ENCODE measurements at regions not wholly inside any gene's neighbourhood (a gene's known extent, or its start where the extent isn't known, plus 50 kb on each side); places are given as distances from the start of the nearest gene placed in this dataset.
A peak's percentile ranks its signal among the peaks of the same experiment; 100 is the strongest.

DNA sequence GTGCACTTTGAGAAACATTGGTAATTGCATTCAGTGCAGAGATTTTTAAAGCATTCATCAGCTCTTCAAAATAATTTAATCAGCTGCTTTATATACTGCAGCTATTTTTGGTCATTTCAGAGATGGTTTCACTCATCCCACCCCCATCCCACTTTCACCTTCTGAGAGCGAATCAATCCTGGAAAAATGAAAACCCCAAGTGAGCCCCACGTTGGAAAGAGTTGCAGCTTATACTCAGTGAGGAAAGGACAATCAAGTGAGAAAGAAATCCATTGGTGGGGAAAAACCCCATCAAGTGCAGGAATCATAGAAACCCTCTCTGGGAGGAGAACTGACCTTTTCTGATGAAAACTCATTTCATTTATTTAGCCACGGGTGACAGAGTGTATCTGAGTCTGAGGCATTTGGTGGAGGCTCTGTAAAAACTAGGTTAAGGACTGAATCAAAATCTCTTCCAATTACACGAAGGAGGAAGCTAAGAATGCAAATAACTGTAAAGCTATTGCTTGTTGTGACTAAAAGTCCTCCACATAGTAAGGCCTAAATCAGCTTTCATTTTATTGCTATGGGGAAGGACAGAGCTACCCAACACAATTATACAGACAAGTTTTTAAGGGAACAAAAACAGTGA lies 240.4 kb upstream of the PGRMC2 start:
- Histone ChIP-seq H3K14ac (replicated peaks; ENCODE audit: low read depth, low read length) (peak overlapping the region; percentile 52), H3K27ac (ENCODE audit: insufficient read depth, low read length) (peak overlapping the region; percentile 97; the same call in 1 of the 2 replicates), H3K9me3 (ENCODE audit: control insufficient read depth, insufficient read depth, low read length) (no peaks in the 10 kb centered on the region), H3K18ac (ENCODE audit: low read depth, low read length) (peak overlapping the region; percentile 94), H3K4ac (ENCODE audit: low read depth, low read length) (peak overlapping the region; percentile 92; the same call in 1 of the 2 replicates), H2AK9ac (replicated peaks; ENCODE audit: low read depth, low read length, poor library complexity) (no peak overlapping the region), H2AFZ (replicated peaks; ENCODE audit: low read length, poor library complexity) (no peak overlapping the region), H2BK5ac (ENCODE audit: low read depth, low read length, poor library complexity, severe bottlenecking) (peak overlapping the region; percentile 92), H2AK5ac (ENCODE audit: low read depth, low read length) (peak overlapping the region; percentile 59; the same call in 1 of the 2 replicates), H3K9me1 (ENCODE audit: insufficient read depth, low read length) (no peaks in the 10 kb centered on the region), H3K4me1 (ENCODE audit: control insufficient read depth, insufficient read depth, low read length) (peaks cover 25% of the 10 kb centered on the region), H3K4me3 (ENCODE audit: insufficient read depth, low read depth, low read length) (no peak overlapping the region), H4K20me1 (ENCODE audit: insufficient read depth, low read length) (no peaks in the 10 kb centered on the region), H3K9ac (ENCODE audit: low read depth, low read length) (no peak overlapping the region), H3K4me2 (ENCODE audit: low read depth, low read length) (peak overlapping the region; percentile 2; the same call in 1 of the 2 replicates), H3K23ac (ENCODE audit: low read depth, low read length) (peak overlapping the region; percentile 61), H4K5ac (ENCODE audit: low read depth, low read length) (peak overlapping the region; percentile 90), H2BK20ac (ENCODE audit: low read depth, low read length) (peak overlapping the region; percentile 95), H3K79me1 (ENCODE audit: low read depth in 1 of 2, low read length in 2 of 2) (no peaks in the 10 kb centered on the region), H2BK15ac (ENCODE audit: low read depth, low read length) (peak overlapping the region; percentile 62; the same call in 2 of the 3 replicates), H2BK120ac (ENCODE audit: low read depth, low read length) (peak overlapping the region; percentile 95), H3K27me3 (ENCODE audit: control insufficient read depth, insufficient read depth, low read length) (no peaks in the 10 kb centered on the region), H4K8ac (ENCODE audit: low read depth in 2 of 2, low read length in 2 of 2) (peak overlapping the region; percentile 41 to 80), H3K36me3 (ENCODE audit: control insufficient read depth, insufficient read depth, low read length) (no peaks in the 10 kb centered on the region), H3K56ac (ENCODE audit: extremely low read depth, insufficient read depth, low read length) (peak overlapping the region; percentile 75; the same call in 1 of the 2 replicates), H4K91ac (ENCODE audit: insufficient read depth, low read depth, low read length) (peak overlapping the region; percentile 92)
- POLR2A ChIA-PET (ENCODE audit: unreplicated experiment), result no interaction called here
- DNase-seq (no peak), ATAC-seq (ENCODE audit: low read depth) (no peak)
- CTCF ChIA-PET, result no interaction called here
- dilution Hi-C loops (cut with HindIII; ENCODE audit: low sequenced_read_pairs, unreplicated experiment) (no loop called here), in situ Hi-C loops (cut with MboI; ENCODE audit: low sequenced_read_pairs) (no loop called here), intact Hi-C loops (cut with micrococcal nuclease) (loop anchor here (2.0 to 10.0 kb wide), 3 partner anchors 73 to 173 kb away; no protein-coding TSS in a partner anchor)
- TF ChIP-seq RFX5 (IDR thresholded peaks at IDR 0.05; ENCODE audit: low read depth, low read length) (no peak), RCOR1 (IDR thresholded peaks at IDR 0.05; ENCODE audit: insufficient replicate concordance, low read length) (no peak), MAFK (IDR thresholded peaks at IDR 0.05; ENCODE audit: low read depth, low read length) (no peak), NFE2L2 (IDR thresholded peaks at IDR 0.05; ENCODE audit: low read depth, low read length) (no peak), POLR2A (IDR thresholded peaks at IDR 0.05; ENCODE audit: low read depth, low read length) (no peak), RAD21 (IDR thresholded peaks at IDR 0.05; ENCODE audit: low read length) (no peak), MXI1 (IDR thresholded peaks at IDR 0.05; ENCODE audit: borderline replicate concordance, low read depth, low read length) (no peak), MAZ (IDR thresholded peaks at IDR 0.05; ENCODE audit: borderline replicate concordance, low read depth, low read length) (no peak), FOS (IDR thresholded peaks at IDR 0.05; ENCODE audit: low read depth, low read length) (no peak), USF2 (IDR thresholded peaks at IDR 0.05; ENCODE audit: low read depth, low read length) (no peak), CEBPB (IDR thresholded peaks at IDR 0.05; ENCODE audit: low read depth, low read length) (no peak), CHD1 (IDR thresholded peaks at IDR 0.05; ENCODE audit: low read depth, low read length) (no peak)
- TF ChIP-seq, protein P1, sequence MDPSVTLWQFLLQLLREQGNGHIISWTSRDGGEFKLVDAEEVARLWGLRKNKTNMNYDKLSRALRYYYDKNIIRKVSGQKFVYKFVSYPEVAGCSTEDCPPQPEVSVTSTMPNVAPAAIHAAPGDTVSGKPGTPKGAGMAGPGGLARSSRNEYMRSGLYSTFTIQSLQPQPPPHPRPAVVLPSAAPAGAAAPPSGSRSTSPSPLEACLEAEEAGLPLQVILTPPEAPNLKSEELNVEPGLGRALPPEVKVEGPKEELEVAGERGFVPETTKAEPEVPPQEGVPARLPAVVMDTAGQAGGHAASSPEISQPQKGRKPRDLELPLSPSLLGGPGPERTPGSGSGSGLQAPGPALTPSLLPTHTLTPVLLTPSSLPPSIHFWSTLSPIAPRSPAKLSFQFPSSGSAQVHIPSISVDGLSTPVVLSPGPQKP (IDR thresholded peaks at IDR 0.05; ENCODE audit: borderline replicate concordance, low read depth, low read length), result no peak
- no TSS peak for BruUV-seq (replicated peaks)
- WGBS, 2 experiments (ENCODE audit: extremely low coverage in 2 of 2, insufficient read length in 1 of 2), result no CpG with 5 or more reads among the region's 4 CpGs

Data from IMR-90 (cell line).